ENCODE measurements at regions not wholly inside any gene's neighbourhood (a gene's known extent, or its start where the extent isn't known, plus 50 kb on each side); places are given as distances from the start of the nearest gene placed in this dataset.

DNA sequence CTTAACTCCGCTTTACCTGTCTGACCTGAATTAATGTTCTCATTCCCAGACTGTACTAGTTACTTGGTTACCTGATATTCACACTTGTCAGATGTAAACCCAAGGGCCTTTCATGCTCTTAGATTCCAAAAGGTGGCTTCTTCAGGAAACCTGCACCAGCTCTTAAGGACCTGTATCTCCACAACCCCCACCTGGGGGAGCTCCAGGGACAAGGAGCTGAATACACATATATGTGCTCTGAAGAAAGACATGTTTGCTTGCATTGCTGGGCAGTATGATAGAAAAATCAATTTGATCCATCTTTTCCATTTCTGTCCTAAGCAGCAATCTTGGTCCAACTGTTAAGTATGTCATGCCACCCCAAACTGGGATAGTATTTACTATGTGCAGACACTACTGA is 64.8 kb upstream of the POU3F2 start:
- H3K9me3 ChIP-seq = no peaks in the 10 kb centered on the region
- no peak overlapping the region for H3K4me3 ChIP-seq
- DNase-seq = peak; percentile 5
- no peaks in the 10 kb centered on the region for H3K36me3 ChIP-seq
- no peaks in the 10 kb centered on the region for H3K27me3 ChIP-seq

GRCh38 chr6:98775205-98775604 is 59.2 kb upstream of the POU3F2 start:
- Histone ChIP-seq H3K27me3 (no peaks in the 10 kb centered on the region; the same call in 1 of the 2 replicates), H3K36me3 (no peaks in the 10 kb centered on the region), H3K4me3 (no peak overlapping the region), H3K9me3 (no peaks in the 10 kb centered on the region)
- no peak for DNase-seq

DNA sequence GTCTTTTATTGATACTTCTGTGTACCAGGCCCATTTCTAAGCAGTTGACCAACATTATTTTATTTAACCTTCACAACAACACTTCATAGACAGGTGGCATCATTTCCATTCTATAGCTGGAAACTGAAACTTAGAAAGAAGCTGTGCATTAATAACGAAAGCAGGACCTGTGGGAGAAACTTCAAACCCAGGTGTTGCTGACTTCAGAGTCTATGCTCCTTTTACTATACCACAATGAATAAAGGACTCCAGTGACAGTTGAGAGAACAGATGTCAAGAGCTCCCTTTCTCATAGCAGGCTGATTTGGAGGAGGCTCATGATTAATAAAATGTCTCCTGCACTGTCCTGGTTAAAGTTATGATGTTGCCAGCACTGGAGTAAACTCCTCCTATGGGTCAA is 56.6 kb upstream of the POU3F2 start:
- Histone ChIP-seq H3K4me3 (no peak overlapping the region), H3K9me3 (no peaks in the 10 kb centered on the region), H3K27me3 (peaks cover 10% of the 10 kb centered on the region), H3K36me3 (no peaks in the 10 kb centered on the region)
- DNase-seq = no peak

DNA sequence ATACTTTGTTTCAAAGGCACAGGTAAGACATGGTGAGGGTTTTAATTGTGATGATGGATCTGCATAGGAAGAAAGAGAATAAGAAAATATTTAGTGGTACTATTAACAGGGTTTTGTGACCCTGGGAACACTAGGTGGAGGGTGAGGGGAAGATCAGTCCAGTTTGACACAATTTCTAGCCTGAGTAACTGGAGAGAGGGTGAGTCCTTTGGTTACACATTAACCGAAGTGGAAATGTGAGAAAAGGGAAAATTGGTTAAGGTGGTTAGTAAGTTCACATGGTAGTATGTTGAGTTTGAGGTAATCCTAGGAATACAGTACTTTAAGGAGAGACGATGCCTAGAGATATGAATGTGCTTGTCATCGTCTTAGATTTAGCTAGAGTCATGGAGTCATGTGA is 54.8 kb upstream of the POU3F2 start:
- H3K27me3 ChIP-seq = peaks cover 13% of the 10 kb centered on the region
- H3K4me3 ChIP-seq = no peak overlapping the region
- no peaks in the 10 kb centered on the region for H3K36me3 ChIP-seq
- DNase-seq = no peak
- H3K9me3 ChIP-seq = no peaks in the 10 kb centered on the region

DNA sequence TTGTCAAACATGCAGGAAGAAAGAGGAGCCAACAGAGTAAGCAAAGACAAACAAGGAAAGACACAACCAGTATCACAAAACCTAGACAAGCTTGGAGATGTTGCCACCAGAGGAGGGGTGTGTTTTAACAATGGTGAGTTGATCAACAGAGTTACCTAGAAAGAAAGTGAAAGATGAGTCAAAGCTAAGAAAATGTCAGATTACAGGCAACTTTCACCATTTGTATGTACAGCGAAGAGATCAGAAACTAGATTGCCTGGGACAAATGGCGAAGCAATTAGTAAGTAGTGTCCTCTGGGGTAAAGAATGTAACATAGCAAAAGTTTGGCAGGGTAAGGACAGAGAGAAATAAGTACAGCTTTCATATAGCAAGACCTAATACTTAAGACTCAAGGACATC is 51.6 kb upstream of the POU3F2 start:
- DNase-seq = no peak
- Histone ChIP-seq H3K9me3 (no peaks in the 10 kb centered on the region), H3K4me3 (no peak overlapping the region), H3K27me3 (peaks cover 13% of the 10 kb centered on the region; the same call in 1 of the 2 replicates), H3K36me3 (no peaks in the 10 kb centered on the region)

DNA sequence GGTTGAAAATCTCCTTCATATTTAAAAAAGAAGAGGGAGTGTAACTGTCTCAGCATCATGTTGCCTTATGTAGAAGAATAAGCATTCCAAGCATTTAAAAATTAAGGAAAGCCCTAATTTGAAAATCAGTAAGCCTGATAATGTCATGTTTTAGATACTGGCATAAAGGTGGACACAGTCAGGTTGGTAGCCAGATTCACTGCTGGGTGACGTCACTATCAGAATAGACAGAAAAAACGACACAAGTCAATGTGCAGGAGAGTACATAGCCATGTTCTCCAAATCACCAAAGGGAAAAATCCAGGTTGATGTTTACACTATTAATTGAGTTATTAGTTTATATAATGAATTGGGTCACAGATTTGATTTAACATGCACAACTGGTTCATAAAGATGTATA is 50.8 kb upstream of the POU3F2 start:
- no peak overlapping the region for H3K4me3 ChIP-seq
- H3K27me3 ChIP-seq = peaks cover 17% of the 10 kb centered on the region
- no peak for DNase-seq
- H3K9me3 ChIP-seq = no peaks in the 10 kb centered on the region
- H3K36me3 ChIP-seq = no peaks in the 10 kb centered on the region
